ENCODE measurements at regions not wholly inside any gene's neighbourhood (a gene's known extent, or its start where the extent isn't known, plus 50 kb on each side); places are given as distances from the start of the nearest gene placed in this dataset.

DNA sequence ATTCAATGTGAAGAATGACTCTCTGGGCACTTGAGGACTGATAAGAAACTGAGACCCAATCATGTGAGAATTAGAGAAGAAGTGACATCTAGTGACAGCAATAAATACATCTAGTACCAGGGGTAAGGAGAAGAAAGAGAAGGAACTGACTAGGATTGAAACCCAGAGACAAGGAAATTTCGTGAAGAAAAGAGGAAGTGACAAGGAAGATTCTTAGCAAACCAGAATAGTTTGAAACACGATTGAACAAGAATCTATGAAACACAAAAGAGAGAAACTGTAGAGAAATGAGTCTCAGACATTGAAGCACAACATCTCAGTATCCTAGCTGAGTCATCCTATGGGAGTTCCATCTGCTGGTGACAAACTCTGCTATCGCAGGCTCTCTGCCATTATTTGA, 571.9 kb upstream of the PKDCC start:
- DNase-seq (ENCODE audit: low read depth, low spot score) = no peak

- DNase-seq (ENCODE audit: low read depth, low spot score) = no peak
Observed at GRCh38 chr2:41482659-41483058, 565.2 kb upstream of the PKDCC start.

- no peak for DNase-seq (ENCODE audit: low read depth, low spot score)
Observed at GRCh38 chr2:41483226-41483625, 564.6 kb upstream of the PKDCC start.

DNA sequence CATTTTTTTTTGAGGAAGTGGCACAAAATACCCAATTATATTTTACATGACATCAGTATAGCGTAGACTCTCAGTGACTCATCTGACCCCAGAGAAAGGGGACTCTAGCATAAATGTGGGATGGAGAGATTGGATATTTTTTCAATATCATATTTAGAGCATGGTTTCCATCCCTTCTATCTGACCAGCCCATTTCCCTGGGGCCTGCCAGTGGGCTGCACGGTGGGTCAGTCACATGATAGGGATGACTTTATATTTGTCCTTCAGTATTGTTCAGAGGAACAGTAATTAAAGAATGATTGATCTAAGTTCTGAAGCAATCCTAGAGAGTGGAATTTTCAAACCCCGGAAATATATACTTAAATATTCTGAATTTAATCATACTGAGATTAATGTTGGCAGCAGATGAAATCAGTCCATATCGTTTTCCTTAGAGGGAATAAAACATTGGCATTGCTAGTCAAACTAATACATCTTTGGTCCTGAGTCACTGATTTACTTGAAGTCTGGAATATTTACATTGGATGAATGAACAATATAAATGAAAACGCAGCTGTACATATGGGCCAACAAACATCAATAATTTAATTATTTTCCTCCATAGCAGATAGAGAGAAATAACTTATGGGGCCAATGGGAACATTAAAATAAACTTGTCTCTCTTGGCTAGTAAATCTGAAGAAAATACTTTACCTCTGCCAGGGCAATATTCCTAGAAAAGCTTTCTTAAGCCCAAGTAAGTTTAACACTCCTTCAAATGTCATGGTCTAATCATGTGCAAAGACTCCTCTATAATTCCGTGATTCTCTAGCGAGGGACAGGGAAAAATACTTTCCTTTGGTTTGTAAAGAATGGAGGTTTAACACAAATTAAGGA, 563.6 kb upstream of the PKDCC start:
- DNase-seq (ENCODE audit: low read depth, low spot score) = no peak

- no peak for DNase-seq (ENCODE audit: low read depth, low spot score)
Observed at GRCh38 chr2:41484858-41485234, 563.0 kb upstream of the PKDCC start.

DNA sequence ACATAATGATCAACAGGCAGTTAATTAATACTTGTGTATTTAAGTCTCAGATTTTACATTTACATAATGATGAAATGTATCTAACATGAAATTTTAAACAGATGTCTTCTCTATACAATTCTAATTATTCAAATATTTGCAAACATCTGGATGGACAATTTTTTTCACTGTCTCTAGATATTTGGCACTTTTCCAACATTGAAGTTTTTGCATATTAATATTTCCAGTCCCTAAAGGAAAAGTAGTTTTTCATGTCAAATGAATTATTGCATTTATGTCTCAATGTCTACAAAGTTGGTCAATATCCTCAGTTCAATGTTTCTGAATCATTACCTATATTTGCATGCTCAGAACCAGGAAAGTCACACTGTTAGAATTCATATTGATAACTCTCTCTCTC, 560.9 kb upstream of the PKDCC start:
- no peak for DNase-seq (ENCODE audit: low read depth, low spot score)

DNA sequence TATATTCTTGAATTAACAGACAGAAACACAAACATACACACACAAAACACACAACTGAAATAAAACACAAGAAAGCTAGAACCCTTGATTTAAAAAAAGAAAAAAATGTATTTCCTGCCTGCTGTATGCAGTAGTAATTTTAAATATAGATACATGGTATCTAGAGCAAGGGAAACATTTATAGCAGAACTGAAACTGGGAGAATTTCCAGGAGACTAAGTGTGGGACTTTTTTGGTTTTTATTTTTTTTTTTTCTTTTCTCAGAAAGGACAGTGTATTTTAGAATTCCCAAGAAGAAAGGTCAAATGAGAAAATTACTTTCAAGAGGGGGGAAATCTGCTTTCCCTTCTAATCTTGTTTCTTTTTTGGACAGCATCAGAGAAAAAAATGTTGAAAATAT, 558.9 kb upstream of the PKDCC start:
- DNase-seq (ENCODE audit: low read depth, low spot score) = no peak

- DNase-seq (ENCODE audit: low read depth, low spot score) = no peak
Observed at GRCh38 chr2:41489638-41490037, 558.2 kb upstream of the PKDCC start.

GRCh38 chr2:41495050-41495449, 552.8 kb upstream of the PKDCC start:
- DNase-seq (ENCODE audit: low read depth, low spot score) = no peak

- DNase-seq (ENCODE audit: low read depth, low spot score) = no peak
Observed at GRCh38 chr2:41496908-41497307, 550.9 kb upstream of the PKDCC start.

GRCh38 chr2:41498781-41499180, 549.0 kb upstream of the PKDCC start:
- no peak for DNase-seq (ENCODE audit: low read depth, low spot score)

- no peak for DNase-seq (ENCODE audit: low read depth, low spot score)
Observed at GRCh38 chr2:41500895-41501294, 546.9 kb upstream of the PKDCC start.

DNA sequence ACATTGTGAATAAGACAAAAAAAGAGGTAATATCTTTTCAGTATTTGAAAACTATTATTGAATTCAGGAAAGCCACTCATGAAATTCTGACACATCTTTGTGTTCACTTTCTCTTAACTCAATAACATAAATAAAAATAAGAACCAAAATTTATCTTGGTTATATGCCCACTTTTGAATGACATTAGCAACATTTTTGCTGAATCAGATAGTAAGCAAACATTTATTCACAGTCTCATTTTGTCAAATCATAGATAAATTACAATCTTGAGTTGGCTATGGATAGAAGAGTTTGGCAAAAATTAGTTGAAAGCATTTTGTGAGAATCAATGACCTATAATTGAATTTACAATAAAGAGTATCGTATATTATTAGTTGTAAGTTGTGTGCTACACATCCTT, 545.1 kb upstream of the PKDCC start:
- DNase-seq (ENCODE audit: low read depth, low spot score) = no peak

GRCh38 chr2:41504532-41504931, 543.3 kb upstream of the PKDCC start:
- no peak for DNase-seq (ENCODE audit: low read depth, low spot score)

DNA sequence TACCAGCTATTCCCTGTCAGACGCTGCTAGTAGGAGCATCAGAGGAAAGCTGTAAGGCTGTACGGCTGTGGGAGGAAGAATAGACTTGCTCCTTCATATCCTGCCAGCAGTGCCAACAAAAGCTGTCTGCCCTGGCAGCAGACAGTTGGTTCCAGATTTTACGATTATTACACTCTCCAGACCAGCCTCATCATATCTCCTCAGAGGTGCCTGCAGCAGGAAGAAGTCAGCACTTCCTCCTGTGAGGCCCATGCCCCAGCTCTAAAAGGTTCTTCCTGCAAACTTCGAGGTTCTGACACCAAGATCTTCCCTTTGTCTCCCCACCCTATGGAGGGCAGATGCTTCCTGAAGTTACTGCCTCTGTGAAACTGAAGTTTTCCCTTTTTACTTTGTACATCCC, 537.7 kb upstream of the PKDCC start:
- DNase-seq (ENCODE audit: low read depth, low spot score) = no peak

DNA sequence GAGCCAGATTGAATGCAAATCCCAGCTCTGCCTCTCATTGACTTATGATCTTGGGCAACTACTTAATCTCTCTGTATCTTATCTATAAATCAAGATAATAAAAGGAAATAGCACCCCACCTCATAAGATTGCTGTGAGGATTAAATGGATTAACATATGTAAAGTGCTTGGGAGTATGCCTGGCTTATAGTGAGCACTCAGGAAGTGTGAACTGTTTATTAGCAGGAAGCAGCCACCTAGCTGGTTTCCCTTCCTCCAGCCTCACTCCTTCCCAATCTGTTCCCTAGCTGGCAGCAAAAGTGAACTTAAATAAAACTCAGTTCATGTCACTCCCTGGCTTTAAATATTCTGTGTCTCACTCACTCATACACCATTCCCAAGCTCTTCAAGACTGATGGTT, 526.6 kb upstream of the PKDCC start:
- DNase-seq (ENCODE audit: low read depth, low spot score) = no peak

- no peak for DNase-seq (ENCODE audit: low read depth, low spot score)
Observed at GRCh38 chr2:41527525-41528323, 520.1 kb upstream of the PKDCC start.

- DNase-seq (ENCODE audit: low read depth, low spot score) = no peak
Observed at GRCh38 chr2:41535575-41535974, 512.2 kb upstream of the PKDCC start.

- DNase-seq (ENCODE audit: low read depth, low spot score) = no peak
Observed at GRCh38 chr2:41540272-41540998, 507.4 kb upstream of the PKDCC start.

DNA sequence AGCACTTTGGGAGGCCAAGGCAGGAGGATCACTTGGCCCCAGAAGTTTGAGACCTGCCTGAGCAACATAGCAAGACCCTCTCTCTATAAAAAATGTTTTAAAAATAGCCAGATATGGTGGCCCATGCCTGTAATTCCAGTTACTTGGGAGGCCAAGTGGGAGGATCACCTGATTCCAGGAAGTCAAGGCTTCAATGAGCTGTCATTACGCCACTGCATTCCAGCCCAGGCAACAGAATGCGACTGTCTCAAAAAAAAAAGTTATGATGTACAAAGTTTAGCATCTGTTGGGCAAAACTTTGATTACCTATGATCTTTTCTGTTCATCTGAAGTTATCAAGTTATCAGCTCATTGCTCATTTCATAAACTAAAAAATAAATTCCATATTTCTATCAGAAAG, 504.1 kb upstream of the PKDCC start:
- no peak for DNase-seq (ENCODE audit: low read depth, low spot score)

DNA sequence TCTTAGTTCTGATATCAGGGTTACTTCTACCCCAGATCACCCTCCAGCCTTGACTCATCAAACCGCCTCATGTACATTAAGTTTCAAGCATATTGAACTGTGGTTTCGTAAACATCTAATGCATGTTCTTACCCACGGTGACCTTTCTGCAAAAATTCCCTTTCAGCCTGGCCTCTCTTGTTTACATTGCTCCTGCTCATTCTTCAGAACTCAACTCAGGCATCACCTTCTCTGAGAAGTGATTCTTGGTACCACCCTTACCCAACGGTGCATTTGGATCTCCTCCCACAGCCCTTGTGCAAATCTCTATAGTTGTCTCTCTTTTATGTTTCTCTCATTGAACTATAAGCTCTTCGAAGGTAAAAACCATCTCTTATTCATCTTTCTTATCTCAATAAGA, 503.1 kb upstream of the PKDCC start:
- DNase-seq (ENCODE audit: low read depth, low spot score) = no peak

GRCh38 chr2:41546031-41546430, 501.8 kb upstream of the PKDCC start:
- no peak for DNase-seq (ENCODE audit: low read depth, low spot score)

All from iPS DF 19.7 (cell line).